Activated T-cell treated with anti-CD3 and anti-CD28 coated beads, Interleukin-2, amount 50 U/mL, for 24 hours (primary cell): ENCODE measurements at regions not wholly inside any gene's neighbourhood (a gene's known extent, or its start where the extent isn't known, plus 50 kb on each side); places are given as distances from the start of the nearest gene placed in this dataset.

Source experiments
- DNase-seq: peaks from one replicate; pipeline ENCODE4 v3.0.0-alpha.2; 2020
- H3K27ac Mint-ChIP-seq: 2 replicates; pipeline ENCODE4 v1.8.0; 2020; ENCODE audit warnings: mild to moderate bottlenecking, mixed read lengths
- H3K27me3 Mint-ChIP-seq: 2 replicates; pipeline ENCODE4 v1.8.0; 2020; ENCODE audit warnings: mixed read lengths
- H3K36me3 Mint-ChIP-seq: 2 replicates; pipeline ENCODE4 v1.8.0; 2020; ENCODE audit warnings: low read depth, mixed read lengths
- H3K4me1 Mint-ChIP-seq: 2 replicates; pipeline ENCODE4 v1.8.0; 2020; ENCODE audit warnings: low read depth, mixed read lengths
- H3K4me3 Mint-ChIP-seq: 2 replicates; pipeline ENCODE4 v1.8.0; 2020; ENCODE audit warnings: mild to moderate bottlenecking, moderate library complexity, mixed read lengths
- H3K9me3 Mint-ChIP-seq: 2 replicates; pipeline ENCODE4 v1.8.0; 2020; ENCODE audit warnings: mixed read lengths

DNA sequence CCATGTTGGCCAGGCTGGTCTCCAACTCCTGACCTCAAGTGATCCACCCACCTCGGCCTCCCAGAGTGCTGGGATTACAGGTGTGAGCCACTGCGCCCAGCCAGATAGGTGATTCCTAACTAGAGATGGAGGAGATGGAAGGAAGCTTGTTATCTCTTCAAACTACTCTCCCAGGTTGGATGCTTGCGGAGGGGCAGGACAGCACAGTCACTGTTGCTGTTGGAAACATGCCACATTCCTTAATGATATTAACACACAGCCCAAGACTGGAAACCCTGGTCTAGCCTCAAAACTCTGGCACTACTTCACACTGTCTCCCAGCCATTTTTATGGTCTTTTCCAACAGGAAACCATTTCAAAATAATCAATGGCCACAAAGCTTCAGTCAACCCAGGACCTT lies 468.8 kb upstream of the NRP1 start:
- H3K27ac Mint-ChIP-seq, result no peak overlapping the region
- no peaks in the 10 kb centered on the region for H3K36me3 Mint-ChIP-seq
- H3K4me3 Mint-ChIP-seq, result no peak overlapping the region
- no peak for DNase-seq
- no peaks in the 10 kb centered on the region for H3K4me1 Mint-ChIP-seq
- H3K27me3 Mint-ChIP-seq, result no peaks in the 10 kb centered on the region
- no peaks in the 10 kb centered on the region for H3K9me3 Mint-ChIP-seq

DNA sequence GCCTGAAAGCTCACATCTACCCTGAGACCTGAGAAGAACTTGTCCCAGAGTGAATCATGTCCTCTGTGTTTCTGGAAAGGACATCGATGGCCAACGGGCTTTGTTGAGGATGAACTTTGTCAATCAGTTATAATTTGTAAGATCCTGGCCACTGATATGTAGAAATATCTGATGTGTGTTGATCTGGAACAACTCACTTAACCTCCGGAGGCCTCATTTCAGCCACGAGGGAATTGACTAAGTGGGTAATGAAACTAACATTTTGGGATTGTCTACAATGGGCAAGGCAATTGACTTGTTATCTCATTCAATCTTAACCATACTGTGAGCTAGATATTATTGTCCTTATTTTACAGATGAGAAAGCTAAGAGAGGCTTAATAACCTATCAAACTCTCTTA lies 468.1 kb upstream of the NRP1 start:
- no peak for DNase-seq
- H3K4me1 Mint-ChIP-seq, result no peaks in the 10 kb centered on the region
- H3K4me3 Mint-ChIP-seq, result no peak overlapping the region
- no peak overlapping the region for H3K27ac Mint-ChIP-seq
- no peaks in the 10 kb centered on the region for H3K27me3 Mint-ChIP-seq
- no peaks in the 10 kb centered on the region for H3K36me3 Mint-ChIP-seq
- no peaks in the 10 kb centered on the region for H3K9me3 Mint-ChIP-seq

- Mint-ChIP-seq H3K4me3 (no peak overlapping the region), H3K36me3 (no peaks in the 10 kb centered on the region), H3K4me1 (no peaks in the 10 kb centered on the region), H3K27ac (no peak overlapping the region), H3K9me3 (no peaks in the 10 kb centered on the region), H3K27me3 (no peaks in the 10 kb centered on the region)
- DNase-seq, result no peak
Observed at GRCh38 chr10:33801705-33802104, 467.2 kb upstream of the NRP1 start.

DNA sequence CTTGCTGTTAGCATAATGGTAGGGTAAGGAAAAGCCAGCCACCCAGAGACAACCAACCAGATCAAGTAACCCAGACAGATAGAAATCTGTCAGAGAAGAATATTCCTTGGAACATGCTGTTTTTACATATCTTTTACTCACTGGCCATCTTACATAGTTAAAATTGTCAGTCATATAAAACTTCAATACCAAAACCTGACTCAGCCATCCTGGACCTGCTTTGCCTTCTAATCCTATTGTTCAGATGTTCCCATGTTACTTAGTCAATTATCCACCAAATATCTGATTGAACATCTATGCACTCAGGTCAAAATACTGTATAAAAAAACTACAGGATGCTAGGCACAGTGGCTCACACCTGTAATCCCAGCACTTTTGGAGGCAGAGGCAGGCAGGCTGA lies 466.5 kb upstream of the NRP1 start:
- Mint-ChIP-seq H3K27ac (no peak overlapping the region), H3K4me1 (no peaks in the 10 kb centered on the region), H3K9me3 (no peaks in the 10 kb centered on the region), H3K27me3 (no peaks in the 10 kb centered on the region), H3K4me3 (no peak overlapping the region), H3K36me3 (no peaks in the 10 kb centered on the region)
- DNase-seq, result no peak

GRCh38 chr10:33800545-33800944 lies 466.1 kb upstream of the NRP1 start:
- Mint-ChIP-seq H3K36me3 (no peaks in the 10 kb centered on the region), H3K27ac (no peak overlapping the region), H3K4me3 (no peak overlapping the region), H3K27me3 (no peaks in the 10 kb centered on the region), H3K4me1 (no peaks in the 10 kb centered on the region), H3K9me3 (no peaks in the 10 kb centered on the region)
- no peak for DNase-seq

GRCh38 chr10:33799944-33800323 lies 465.5 kb upstream of the NRP1 start:
- no peak overlapping the region for H3K27ac Mint-ChIP-seq
- no peaks in the 10 kb centered on the region for H3K9me3 Mint-ChIP-seq
- no peaks in the 10 kb centered on the region for H3K27me3 Mint-ChIP-seq
- no peak for DNase-seq
- H3K4me1 Mint-ChIP-seq, result peaks cover 1% of the 10 kb centered on the region
- H3K36me3 Mint-ChIP-seq, result no peaks in the 10 kb centered on the region
- H3K4me3 Mint-ChIP-seq, result no peak overlapping the region

DNA sequence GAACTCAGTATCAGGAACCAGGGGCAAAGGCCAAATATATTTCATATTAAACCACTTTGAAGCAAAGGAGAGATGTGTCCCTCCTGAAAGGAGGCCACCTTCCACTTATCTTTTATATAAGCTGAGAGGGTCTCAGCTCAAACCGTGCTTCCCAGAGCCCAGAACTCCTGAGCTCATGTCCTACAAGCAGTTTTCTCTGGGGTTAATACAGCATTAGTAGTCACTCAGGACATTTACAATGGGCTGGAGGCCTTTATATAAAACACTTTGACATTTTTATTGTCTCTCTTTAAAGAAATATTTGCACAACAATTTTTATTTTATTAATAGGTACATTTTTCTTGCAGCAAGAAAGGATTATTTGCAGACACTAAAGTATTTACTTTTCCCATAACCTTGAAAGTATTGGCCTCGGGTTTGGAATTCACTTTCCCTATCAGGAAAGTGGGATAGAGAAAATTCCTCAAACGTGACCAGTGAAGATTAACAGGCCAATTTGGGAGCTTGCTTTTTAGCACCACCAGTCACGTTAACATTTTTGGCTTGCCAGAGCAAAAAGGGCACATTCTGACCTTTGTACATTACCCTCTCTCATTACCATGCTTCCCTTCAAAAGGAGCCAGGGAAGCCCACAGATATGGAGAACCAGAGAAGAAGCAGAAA lies 464.9 kb upstream of the NRP1 start:
- H3K27ac Mint-ChIP-seq, result no peak overlapping the region
- H3K27me3 Mint-ChIP-seq, result no peaks in the 10 kb centered on the region
- H3K4me3 Mint-ChIP-seq, result no peak overlapping the region
- no peaks in the 10 kb centered on the region for H3K9me3 Mint-ChIP-seq
- H3K4me1 Mint-ChIP-seq, result peaks cover 1% of the 10 kb centered on the region
- no peaks in the 10 kb centered on the region for H3K36me3 Mint-ChIP-seq
- DNase-seq, result no peak

GRCh38 chr10:33798754-33799153 lies 464.3 kb upstream of the NRP1 start:
- Mint-ChIP-seq H3K4me1 (peaks cover 1% of the 10 kb centered on the region), H3K27me3 (no peaks in the 10 kb centered on the region), H3K36me3 (no peaks in the 10 kb centered on the region)

DNA sequence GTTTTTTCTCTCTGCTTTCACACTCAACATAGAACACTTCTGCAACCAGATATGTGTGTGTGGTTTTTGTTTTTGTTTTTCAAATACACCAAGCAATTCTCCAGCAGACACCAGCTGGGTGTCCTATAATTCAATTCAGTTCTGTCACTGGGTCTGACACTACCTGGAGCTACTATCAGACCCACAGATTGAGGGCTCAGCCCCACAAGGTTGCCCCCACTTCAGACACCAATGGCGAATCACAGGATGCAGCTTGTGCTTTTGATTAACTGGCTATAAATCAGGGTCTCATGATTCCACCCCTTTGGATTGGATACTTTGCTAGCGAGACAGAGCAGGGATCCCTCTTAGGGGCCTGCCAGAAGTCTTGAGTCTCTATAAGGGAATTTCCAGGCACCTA lies 462.2 kb upstream of the NRP1 start:
- Mint-ChIP-seq H3K4me3 (no peak overlapping the region), H3K9me3 (no peaks in the 10 kb centered on the region), H3K4me1 (peaks cover 1% of the 10 kb centered on the region), H3K27me3 (no peaks in the 10 kb centered on the region), H3K27ac (no peak overlapping the region), H3K36me3 (no peaks in the 10 kb centered on the region)
- DNase-seq, result no peak

More at GRCh38 chr10:33798754-33799153, 464.3 kb upstream of the NRP1 start:
- Mint-ChIP-seq H3K27ac (no peak overlapping the region), H3K4me3 (no peak overlapping the region), H3K9me3 (no peaks in the 10 kb centered on the region)
- no peak for DNase-seq

- DNase-seq, result no peak
- Mint-ChIP-seq H3K9me3 (no peaks in the 10 kb centered on the region), H3K4me1 (peaks cover 1% of the 10 kb centered on the region), H3K27me3 (no peaks in the 10 kb centered on the region), H3K36me3 (no peaks in the 10 kb centered on the region), H3K4me3 (no peak overlapping the region), H3K27ac (no peak overlapping the region)
Observed at GRCh38 chr10:33795529-33795928, 461.1 kb upstream of the NRP1 start.

GRCh38 chr10:33794460-33794859 lies 460.0 kb upstream of the NRP1 start:
- no peaks in the 10 kb centered on the region for H3K27me3 Mint-ChIP-seq
- no peaks in the 10 kb centered on the region for H3K36me3 Mint-ChIP-seq
- H3K4me3 Mint-ChIP-seq, result no peak overlapping the region
- DNase-seq, result no peak
- H3K9me3 Mint-ChIP-seq, result no peaks in the 10 kb centered on the region
- H3K27ac Mint-ChIP-seq, result no peak overlapping the region
- H3K4me1 Mint-ChIP-seq, result peaks cover 1% of the 10 kb centered on the region

DNA sequence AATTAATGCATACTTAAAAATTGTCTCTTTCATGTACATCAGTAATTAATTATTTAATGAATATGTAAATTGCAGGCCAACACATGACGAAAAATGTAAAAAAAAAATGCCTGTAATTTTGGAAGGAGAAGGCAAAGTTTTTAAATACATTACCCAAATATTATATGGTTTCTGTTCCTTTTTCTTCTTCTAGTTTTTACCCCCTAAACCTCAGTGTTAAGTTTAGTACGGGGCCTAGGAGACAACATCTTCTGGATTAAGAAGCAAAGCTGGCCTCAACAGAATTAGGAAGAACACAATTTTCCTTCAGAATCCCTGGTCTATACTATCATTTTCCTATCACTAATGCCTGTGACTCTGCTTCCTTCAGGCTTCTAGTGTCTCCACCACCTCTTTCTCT lies 459.3 kb upstream of the NRP1 start:
- Mint-ChIP-seq H3K36me3 (no peaks in the 10 kb centered on the region), H3K27ac (no peak overlapping the region), H3K4me3 (no peak overlapping the region), H3K4me1 (peaks cover 1% of the 10 kb centered on the region), H3K9me3 (no peaks in the 10 kb centered on the region), H3K27me3 (no peaks in the 10 kb centered on the region)
- DNase-seq, result no peak

DNA sequence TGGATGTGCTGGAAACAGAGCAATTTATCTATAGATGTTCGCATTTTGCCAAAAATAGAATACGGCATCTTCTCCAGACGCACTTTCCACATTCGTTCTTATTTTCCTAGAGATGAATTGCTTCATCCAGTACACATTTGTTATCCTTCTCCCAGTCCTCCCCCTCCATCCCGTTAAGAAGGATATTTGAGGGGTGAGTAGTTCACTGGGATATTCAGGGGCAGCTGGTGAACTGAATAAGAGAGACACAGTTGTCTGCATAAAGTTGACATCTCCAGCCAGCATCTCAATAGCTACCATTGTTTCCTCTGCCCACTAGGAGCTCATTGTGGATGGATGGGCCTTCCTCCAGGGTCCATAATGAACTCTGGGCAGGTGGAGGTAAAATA lies 456.8 kb upstream of the NRP1 start:
- Mint-ChIP-seq H3K9me3 (no peaks in the 10 kb centered on the region), H3K36me3 (no peaks in the 10 kb centered on the region), H3K4me1 (peaks cover 1% of the 10 kb centered on the region), H3K4me3 (no peak overlapping the region), H3K27ac (no peak overlapping the region), H3K27me3 (no peaks in the 10 kb centered on the region)
- DNase-seq, result no peak

GRCh38 chr10:33790521-33791271 lies 456.2 kb upstream of the NRP1 start:
- DNase-seq, result no peak
- no peak overlapping the region for H3K27ac Mint-ChIP-seq
- H3K4me1 Mint-ChIP-seq, result peaks cover 1% of the 10 kb centered on the region
- no peak overlapping the region for H3K4me3 Mint-ChIP-seq
- no peaks in the 10 kb centered on the region for H3K27me3 Mint-ChIP-seq
- H3K36me3 Mint-ChIP-seq, result no peaks in the 10 kb centered on the region
- H3K9me3 Mint-ChIP-seq, result no peaks in the 10 kb centered on the region

DNA sequence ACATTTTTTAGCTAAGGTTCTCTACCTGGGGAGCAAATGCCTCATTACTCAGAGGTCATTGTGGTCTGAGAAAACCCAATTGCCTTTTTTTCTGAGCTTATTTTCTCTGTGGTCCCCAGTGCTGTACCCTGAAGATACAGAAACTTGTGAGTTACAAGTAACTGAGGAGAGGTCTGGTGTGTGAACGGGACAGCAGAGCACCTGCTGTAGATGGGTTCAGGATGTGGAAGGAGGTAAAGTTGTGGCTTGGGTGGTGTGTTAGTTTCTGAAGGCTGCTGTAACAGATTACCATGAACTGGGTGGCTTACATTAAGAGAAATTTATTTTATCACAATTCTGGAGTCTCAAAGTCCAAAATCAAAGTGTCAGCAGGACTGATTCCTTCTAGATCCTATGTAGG lies 449.1 kb upstream of the NRP1 start:
- no peaks in the 10 kb centered on the region for H3K4me1 Mint-ChIP-seq

More for the DNA sequence above, 449.1 kb upstream of the NRP1 start:
- no peaks in the 10 kb centered on the region for H3K9me3 Mint-ChIP-seq
- no peak for DNase-seq
- H3K4me3 Mint-ChIP-seq, result no peak overlapping the region
- no peaks in the 10 kb centered on the region for H3K27me3 Mint-ChIP-seq
- H3K27ac Mint-ChIP-seq, result no peak overlapping the region
- H3K36me3 Mint-ChIP-seq, result no peaks in the 10 kb centered on the region
